HG02588 (cell line): ENCODE measurements at regions not wholly inside any gene's neighbourhood (a gene's known extent, or its start where the extent isn't known, plus 50 kb on each side); places are given as distances from the start of the nearest gene placed in this dataset.

ENCODE experiments used
- ATAC-seq: cut with Tn5 transposase; IDR thresholded peaks from one replicate; pipeline ENCODE4 v1.9.1; 2021; ENCODE audit warnings: mild to moderate bottlenecking, moderate library complexity; ENCODE audit not compliant: unreplicated experiment

DNA sequence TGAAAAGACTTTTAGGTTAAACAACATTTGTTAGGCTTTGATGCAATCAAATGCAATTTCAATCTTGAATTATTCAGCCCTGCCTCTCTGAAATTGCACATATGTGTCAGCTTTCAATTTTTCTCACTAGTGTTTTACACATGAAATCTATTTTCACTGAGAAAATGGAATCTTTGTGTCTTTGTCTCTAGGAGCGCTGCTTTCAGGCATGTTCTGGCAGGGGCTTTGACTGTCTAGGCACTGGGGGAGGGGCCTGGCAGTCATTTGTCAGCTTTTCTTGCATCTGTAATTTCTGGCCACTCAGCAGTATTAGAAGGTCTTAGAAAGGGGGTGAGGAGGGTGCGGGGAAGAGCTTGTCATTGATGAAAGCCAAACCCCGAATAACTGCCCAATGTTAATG is 264.4 kb downstream of the PTPRC start:
- no peak for ATAC-seq

GRCh38 chr1:198903621-198904020 is 264.8 kb downstream of the PTPRC start:
- no peak for ATAC-seq

- no peak for ATAC-seq
These were observed 265.5 kb downstream of the PTPRC start for GRCh38 chr1:198904321-198904720.

DNA sequence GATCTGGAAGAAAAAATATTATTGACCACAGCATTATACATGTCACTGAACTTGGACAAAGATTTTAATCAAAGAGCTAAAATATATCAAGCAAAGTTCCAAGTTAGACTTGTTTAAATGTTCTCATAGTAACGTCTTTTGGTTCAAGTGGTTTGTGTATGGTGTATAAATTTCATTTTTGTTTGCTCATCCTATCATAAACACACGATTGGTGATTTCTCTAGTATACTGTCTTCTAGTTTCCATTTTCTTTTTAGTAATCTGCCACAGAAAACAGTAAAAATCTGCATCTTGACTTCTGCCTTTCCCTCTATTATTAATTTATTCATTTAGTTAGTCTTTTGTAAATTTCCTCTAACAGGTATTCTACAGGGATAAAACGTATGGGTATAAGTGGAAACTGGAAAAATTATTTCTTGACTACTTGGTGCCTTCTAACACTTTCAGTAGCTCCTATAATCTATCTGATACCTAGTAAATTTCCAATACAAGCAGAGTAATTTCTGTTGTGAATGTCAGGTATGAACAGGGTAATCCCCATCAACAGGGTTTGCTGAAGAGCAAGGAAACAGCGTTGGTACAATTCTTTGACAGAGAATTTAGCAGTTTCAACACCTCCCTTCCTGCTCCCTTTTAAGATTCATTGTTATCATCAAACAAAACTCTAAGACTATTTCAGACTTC is 268.0 kb downstream of the PTPRC start:
- no peak for ATAC-seq

DNA sequence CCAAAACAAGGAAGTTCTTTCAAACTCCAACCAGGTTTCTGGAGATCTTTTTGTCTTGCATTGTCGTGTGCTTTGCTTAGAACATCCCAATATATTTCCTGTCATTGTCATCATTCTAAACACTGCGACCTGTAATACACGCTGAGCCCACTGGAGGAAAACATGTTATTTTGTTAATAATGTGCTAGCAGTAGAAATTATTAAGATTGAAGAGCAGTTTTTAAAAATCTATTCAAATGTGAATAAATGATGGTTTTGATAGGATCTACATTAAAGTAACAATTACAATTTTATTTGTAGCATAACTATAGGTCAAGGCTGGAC is 268.5 kb downstream of the PTPRC start:
- ATAC-seq, result no peak

DNA sequence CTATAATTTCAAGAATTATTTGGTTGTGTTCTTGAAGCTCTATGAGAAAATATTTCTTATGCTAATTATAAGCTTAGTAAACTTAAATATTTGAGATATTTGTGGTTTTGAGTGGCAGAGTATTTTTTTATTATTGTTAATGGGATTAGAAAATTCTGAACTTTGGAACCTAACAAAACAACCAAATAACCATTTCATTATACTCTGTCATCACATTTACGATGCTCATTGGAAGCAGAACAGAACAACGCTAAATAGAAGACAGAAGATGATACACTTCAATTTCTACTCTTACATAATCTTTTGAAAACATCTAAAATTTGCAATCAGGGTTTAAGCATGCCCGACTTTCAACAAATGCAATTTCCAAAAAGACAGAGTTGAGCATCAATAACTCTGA is 270.2 kb downstream of the PTPRC start:
- no peak for ATAC-seq

DNA sequence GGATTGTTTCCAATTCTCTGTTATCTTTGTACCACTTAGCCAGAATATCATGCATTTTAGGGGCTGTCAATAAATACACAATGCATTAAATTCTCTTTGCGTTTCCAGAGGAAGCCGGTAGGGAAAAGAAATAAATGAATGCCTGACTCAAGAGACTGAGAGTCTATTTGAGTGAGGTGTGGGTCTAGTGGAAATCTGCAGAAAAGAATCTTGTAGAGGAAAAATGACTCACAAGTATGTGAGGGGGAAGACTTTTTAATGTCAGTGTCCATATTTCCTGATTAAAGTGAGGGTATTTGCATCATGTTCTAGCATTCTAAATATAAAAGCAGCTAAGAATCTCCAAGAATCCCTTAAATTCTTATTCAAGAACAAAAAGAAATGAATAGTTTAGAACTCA is 271.1 kb downstream of the PTPRC start:
- no peak for ATAC-seq

- no peak for ATAC-seq
These were observed 272.0 kb downstream of the PTPRC start for GRCh38 chr1:198910816-198911215.

- ATAC-seq, result no peak
These were observed 273.2 kb downstream of the PTPRC start for GRCh38 chr1:198912046-198912445.

- no peak for ATAC-seq
These were observed 274.8 kb downstream of the PTPRC start for GRCh38 chr1:198913667-198914066.

DNA sequence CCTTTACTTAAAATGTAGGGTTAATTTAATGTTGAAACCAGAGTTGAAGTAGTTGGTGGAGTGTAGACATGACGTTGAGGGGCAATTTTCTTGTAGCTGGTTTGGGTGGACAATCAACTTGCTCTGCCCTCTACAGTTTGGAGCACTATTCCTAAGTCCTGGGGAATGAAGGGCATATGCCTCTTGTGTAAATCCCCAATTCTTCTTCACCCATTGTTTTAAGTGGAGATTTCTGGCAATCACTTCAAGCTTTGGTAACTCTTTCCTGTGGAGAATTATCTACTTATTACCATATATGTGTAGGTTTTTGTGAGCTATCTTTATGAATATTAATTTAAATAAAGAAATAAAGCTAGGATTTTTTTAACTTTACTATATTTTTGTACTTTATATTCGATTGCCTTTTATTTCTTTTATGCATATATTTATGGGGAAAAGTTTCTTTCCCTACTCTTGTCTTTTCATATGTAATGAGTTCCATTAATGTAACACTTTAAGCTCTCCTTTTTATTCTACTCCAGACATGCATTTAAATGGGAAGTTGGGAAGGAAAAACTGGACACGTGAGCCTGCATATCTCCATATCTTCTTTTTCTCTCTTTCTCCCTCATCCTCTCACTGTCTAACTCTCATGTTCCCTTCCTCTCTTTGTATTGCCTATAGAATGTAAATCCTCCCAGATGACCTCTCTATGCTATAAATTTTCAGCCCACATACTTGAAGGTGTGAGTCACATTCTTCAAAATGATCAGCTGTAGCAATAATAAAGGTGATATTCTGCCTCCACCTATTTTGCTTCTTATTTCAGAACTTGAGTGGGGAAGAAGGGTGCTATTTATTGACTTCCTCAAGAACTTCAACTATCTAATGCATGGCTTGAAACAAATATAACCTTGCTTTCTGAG is 276.7 kb downstream of the PTPRC start:
- ATAC-seq, result no peak

DNA sequence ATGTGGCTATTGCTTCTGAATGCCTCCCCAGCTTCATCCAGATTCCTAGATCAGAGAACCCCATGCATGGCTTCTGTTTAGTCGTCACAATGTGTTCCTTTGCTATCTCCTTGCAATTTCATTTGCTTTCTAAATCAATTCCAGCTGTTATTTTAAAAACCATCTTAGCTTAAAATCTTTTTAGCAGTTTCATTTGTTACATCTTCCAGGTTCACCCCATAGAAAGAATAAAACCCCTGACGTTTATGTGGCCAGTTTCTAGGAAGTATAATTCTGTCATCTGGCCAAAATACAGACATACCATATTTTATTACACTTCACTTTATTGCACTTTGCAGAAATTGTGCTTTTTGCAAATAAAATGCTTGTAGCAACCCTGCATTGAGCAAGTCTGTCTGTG is 278.4 kb downstream of the PTPRC start:
- no peak for ATAC-seq

- ATAC-seq, result no peak
These were observed 280.1 kb downstream of the PTPRC start for GRCh38 chr1:198918920-198919319.

DNA sequence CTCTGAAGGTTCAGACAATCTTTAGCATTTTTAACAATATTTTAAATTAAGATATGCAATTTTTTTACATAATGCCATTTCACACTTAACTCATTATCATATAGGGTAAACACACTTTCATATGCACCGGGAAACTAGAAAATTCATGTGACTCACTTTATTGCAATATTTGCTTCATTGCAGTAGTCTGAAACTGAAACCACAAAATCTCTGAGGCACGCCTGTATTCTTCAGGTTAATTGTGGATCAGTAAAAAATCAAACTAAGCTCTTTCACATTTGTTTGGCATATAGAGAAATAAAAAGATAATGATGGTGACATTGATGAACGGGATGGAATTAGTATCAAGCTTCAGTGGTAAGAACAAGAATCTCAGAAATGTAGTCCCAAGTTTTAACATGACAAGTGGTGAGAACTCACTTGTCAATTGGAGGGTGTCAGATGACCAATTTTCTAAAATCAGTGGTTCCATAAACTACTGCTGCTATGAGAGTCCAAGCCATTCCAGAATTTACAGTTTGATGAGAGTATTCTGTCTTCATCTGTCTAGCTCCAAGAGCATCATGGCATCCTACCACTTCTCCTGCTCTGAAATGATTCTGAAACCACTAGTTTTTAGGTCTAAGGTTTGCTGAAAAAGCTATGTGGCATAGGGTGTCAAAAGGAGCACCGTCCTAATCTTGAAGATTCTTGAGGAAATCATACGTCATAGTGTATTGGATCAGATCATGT is 281.0 kb downstream of the PTPRC start:
- no peak for ATAC-seq

DNA sequence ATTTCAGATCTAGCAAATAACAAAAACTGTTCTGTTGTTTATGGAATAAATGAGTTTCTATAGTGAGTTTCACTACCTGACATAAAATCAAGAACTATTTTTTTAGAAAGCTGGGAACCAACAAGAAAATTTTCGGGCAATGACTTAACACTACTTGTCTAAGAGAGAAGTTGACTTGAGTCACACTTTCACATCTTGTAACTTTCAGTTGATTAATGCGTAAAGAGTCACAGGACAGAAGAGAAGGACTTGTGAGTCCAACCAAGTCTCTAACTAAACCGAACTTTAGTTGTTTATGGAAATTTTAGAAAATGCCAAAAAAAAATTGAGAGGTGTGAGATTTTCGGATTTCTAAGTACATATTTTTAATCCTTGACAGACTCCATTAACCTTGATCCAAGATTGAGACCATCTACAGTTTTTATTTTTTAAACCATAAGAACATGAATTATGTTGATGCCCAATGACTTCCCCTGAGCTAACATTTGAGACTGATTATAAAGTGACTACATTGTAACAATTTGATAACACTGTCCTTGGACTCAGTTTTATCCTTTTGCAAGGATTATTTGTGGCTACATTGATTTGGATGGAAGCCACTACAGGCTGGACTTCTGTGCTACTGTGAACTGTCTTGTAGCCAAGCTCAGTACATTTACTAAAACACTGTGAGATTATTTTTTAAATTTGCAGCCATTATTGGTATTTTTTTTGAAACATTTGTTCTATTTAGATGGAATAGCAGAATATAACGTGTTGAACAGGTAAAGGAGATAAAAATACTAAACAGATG is 284.0 kb downstream of the PTPRC start:
- peak; percentile 62 for ATAC-seq

GRCh38 chr1:198923993-198924392 is 285.2 kb downstream of the PTPRC start:
- ATAC-seq, result no peak

DNA sequence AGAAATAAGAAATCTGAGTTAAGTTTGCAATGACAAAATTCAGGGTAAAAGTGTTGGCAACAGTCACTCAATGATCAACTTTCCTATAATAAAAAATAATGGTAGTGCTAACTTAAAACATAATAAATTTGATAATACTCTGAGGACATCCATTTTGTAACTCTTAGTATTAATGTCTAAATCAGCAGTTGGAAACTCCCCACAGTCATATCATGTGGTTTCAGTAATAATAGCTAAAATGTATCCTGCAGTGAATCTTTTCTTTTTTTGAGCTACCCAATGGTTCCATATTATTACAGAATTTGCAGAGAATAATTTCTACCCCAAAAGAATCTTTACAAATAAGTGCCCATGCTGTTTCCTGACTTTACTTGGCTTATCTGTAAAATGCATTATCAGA is 286.7 kb downstream of the PTPRC start:
- ATAC-seq, result no peak

DNA sequence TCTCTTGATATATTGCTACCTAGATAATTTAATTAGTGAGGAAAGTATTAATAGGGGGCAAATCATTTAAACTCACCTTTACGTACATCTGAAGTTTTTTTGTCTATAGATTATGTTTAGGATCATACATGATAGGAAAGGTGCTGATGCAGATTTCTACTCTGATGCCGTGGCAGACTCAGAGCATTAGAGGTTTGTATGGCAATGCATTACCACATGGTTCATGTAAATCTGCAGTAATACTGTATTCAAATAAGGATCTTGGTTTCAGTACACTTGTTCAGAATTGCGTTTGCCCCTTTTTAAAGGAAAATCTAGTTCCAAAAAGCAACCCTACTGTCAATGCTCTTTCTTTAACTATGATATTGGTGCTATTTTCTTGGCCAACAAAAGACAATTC is 288.3 kb downstream of the PTPRC start:
- no peak for ATAC-seq

GRCh38 chr1:198929111-198929604 is 290.3 kb downstream of the PTPRC start:
- ATAC-seq, result no peak

GRCh38 chr1:198929961-198930599 is 291.2 kb downstream of the PTPRC start:
- ATAC-seq, result peak; percentile 58
